ENCODE measurements at regions not wholly inside any gene's neighbourhood (a gene's known extent, or its start where the extent isn't known, plus 50 kb on each side); places are given as distances from the start of the nearest gene placed in this dataset.
A peak's percentile ranks its signal among the peaks of the same experiment; 100 is the strongest.

DNA sequence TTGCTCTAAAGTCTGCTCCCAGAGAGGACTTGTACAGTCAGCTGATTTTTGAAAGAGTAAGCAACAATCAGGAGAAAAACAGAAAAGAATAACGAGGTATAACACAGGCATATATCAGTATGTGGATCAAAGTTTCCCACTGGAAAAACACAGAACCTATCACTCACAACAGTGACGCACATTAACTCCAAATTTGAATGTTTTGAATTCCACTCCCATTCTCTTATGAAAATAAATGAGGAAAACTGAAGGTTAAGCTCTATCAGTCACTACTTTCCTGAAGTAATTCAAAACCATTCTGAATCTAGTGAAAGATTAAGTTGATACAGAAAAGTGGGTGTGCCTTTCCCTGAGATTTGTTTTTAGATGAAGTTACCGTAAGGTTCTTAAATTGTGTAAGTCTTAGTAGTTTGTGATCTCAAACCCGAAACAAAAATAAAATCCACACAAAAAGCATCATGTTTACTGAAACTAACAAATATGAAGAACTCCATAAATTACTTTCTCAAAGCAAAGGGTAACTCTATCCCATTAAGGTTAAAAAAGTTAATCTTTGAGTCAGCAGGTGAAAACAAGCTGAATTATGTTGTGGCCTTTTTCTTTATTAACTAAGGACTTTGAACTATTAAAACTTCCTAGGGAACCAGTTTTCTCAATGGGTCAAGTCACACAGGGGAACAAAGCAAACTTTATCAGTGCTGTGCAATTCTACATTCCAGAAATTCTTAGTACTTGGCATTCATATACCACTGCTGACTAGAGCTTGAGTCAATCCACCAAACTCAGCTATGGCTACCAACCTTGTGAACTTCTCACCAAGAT lies 115.7 kb downstream of the OGFRL1 start:
- no peak for DNase-seq (ENCODE audit: extremely low spot score, unreplicated experiment)
- H3K36me3 Mint-ChIP-seq: peaks cover 17% of the 10 kb centered on the region
- H3K4me3 Mint-ChIP-seq: peak overlapping the region; percentile 51
- no peaks in the 10 kb centered on the region for H3K27me3 Mint-ChIP-seq
- TF ChIP-seq, protein P1, sequence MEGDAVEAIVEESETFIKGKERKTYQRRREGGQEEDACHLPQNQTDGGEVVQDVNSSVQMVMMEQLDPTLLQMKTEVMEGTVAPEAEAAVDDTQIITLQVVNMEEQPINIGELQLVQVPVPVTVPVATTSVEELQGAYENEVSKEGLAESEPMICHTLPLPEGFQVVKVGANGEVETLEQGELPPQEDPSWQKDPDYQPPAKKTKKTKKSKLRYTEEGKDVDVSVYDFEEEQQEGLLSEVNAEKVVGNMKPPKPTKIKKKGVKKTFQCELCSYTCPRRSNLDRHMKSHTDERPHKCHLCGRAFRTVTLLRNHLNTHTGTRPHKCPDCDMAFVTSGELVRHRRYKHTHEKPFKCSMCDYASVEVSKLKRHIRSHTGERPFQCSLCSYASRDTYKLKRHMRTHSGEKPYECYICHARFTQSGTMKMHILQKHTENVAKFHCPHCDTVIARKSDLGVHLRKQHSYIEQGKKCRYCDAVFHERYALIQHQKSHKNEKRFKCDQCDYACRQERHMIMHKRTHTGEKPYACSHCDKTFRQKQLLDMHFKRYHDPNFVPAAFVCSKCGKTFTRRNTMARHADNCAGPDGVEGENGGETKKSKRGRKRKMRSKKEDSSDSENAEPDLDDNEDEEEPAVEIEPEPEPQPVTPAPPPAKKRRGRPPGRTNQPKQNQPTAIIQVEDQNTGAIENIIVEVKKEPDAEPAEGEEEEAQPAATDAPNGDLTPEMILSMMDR (conservative IDR thresholded peaks at IDR 0.05): no peak
- H3K9me3 Mint-ChIP-seq: no peaks in the 10 kb centered on the region
- peaks cover 29% of the 10 kb centered on the region for H3K4me1 Mint-ChIP-seq (ENCODE audit: unreplicated experiment)
- H3K27ac Mint-ChIP-seq: peak overlapping the region; percentile 57

DNA sequence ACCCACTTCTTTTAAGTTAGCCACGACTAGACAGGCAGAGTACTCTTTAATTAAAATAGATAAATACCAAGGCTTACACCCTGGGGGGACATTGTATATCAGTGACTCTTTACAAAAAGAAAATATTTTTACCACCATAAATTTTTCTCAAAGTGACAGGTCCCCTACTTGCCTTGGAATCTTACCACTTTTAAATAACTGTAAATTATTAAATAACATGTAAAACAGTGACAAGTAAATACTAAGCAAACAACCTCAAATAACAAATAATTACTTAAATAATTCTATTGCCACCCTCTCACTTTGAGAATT lies 116.3 kb downstream of the OGFRL1 start:
- Mint-ChIP-seq H3K27ac (peak overlapping the region; percentile 57), H3K4me3 (peak overlapping the region; percentile 51), H3K9me3 (no peaks in the 10 kb centered on the region), H3K27me3 (no peaks in the 10 kb centered on the region), H3K4me1 (ENCODE audit: unreplicated experiment) (peaks cover 29% of the 10 kb centered on the region), H3K36me3 (peaks cover 19% of the 10 kb centered on the region)
- DNase-seq (ENCODE audit: extremely low spot score, unreplicated experiment): no peak
- TF ChIP-seq, protein P1 (conservative IDR thresholded peaks at IDR 0.05): no peak

DNA sequence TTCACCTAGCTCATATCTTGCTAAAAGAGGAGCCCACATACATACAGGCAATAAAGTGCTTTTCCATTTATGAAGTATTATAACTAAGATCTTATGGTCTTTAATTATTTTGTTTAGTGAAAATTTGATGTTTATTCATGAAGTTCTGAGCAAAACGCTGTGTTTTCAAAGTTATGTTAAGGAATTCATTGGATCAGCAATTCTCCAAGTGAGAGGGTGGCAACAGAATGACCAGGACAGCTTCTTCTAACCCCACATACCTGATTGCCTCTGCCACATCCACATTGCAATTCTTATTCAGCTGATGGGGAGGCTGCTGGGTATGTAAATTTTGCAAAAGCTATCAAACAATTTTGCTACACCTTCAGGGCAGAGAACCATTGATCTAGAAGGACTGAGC lies 116.8 kb downstream of the OGFRL1 start:
- H3K4me3 Mint-ChIP-seq: no peak overlapping the region
- H3K27ac Mint-ChIP-seq: no peak overlapping the region
- peaks cover 21% of the 10 kb centered on the region for H3K36me3 Mint-ChIP-seq
- H3K27me3 Mint-ChIP-seq: no peaks in the 10 kb centered on the region
- TF ChIP-seq, protein P1 (conservative IDR thresholded peaks at IDR 0.05): no peak
- no peak for DNase-seq (ENCODE audit: extremely low spot score, unreplicated experiment)
- no peaks in the 10 kb centered on the region for H3K9me3 Mint-ChIP-seq
- H3K4me1 Mint-ChIP-seq (ENCODE audit: unreplicated experiment): peaks cover 29% of the 10 kb centered on the region

DNA sequence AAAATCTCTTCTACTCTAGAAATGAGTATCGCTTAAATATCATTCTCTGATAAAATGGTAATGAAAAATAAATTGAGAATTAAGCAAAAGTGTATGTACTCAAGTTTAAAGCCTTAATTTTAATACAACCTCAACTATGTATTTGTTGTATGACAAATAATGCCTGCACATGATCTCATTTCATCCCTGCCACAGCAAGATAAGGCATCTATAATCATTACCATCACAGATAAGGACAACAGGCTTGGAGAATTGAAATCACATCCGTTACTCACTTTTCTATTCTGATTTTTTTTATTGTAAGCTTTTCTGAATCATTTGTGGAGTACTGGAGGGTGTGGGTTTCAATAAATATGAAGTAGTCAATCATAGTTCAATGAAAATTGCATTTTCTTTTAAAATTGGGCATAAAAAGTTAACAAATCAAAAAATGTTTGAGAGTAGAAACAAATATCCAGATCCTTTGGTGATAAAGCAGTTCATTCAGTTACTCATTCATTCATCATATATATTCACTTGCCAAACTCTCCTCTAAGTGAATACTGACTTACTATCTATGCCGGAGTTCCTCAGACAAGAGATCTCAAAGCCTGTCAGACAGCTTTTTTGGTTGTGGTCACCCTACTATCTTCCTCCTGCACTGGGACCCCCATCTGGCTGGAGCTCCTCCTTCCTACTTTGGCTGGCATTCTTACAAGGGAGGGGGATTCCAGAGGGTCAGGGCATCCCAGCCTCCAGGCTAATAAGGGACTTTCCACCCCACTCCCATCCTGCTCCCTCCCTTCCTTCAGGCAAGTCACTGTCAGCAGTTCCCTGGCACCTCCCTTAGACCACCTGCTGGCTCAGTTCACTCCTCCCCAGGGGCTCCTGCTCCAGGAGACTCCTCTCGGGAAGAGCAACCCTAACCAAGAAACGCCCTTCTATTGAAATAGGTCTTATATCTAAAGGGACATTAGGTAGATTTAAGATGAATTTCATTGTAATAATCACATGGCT lies 118.6 kb downstream of the OGFRL1 start:
- peak overlapping the region; percentile 31 for H3K4me3 Mint-ChIP-seq
- H3K36me3 Mint-ChIP-seq: peaks cover 28% of the 10 kb centered on the region
- TF ChIP-seq, protein P1 (conservative IDR thresholded peaks at IDR 0.05): no peak
- no peaks in the 10 kb centered on the region for H3K27me3 Mint-ChIP-seq
- DNase-seq (ENCODE audit: extremely low spot score, unreplicated experiment): no peak
- no peaks in the 10 kb centered on the region for H3K9me3 Mint-ChIP-seq
- H3K4me1 Mint-ChIP-seq (ENCODE audit: unreplicated experiment): peaks cover 31% of the 10 kb centered on the region
- H3K27ac Mint-ChIP-seq: peak overlapping the region; percentile 51

DNA sequence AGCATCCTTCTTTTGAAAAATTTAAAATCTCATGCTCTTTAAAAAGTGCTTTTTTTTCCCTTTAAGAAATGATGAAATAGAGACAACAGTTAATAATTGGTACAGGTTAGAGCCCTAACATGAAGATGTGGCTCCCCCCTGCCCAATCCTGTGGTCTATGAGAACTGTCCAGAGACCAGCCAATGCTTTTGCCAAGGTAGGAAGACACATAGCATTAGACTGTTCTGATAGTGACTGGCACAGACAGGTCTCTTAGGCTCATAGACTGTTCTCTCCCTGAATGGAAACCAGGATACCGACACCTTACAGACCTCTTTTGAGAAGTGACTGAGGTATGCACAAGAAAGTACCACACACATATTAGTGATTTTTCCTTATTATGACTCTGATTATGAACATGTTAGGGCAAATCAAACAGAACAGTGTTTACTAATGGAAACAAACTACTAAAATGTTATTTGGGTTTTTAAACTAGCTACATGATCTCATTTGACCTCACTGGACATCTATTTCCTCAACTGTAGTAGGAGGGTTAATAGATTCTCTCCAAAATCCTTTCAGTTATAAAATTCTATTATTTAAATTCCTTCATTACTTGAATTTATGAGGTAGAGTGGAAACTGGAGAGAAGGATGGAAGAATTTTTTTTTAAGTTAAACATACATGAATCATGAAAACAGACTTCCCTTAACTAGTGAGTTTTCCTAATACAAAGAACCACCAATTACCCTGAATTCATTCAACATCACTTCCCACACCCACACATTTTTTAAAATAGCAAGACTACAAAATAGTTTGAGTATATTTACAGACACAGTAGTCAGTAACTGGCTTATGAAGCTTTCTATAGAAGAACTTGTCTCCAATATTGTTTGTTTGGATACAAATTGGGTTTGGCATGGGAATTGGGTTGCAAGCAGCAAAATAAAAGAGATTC lies 120.4 kb downstream of the OGFRL1 start:
- Mint-ChIP-seq H3K27me3 (no peaks in the 10 kb centered on the region), H3K36me3 (peaks cover 36% of the 10 kb centered on the region), H3K27ac (no peak overlapping the region), H3K4me3 (no peak overlapping the region), H3K9me3 (no peaks in the 10 kb centered on the region), H3K4me1 (ENCODE audit: unreplicated experiment) (peaks cover 36% of the 10 kb centered on the region)
- DNase-seq (ENCODE audit: extremely low spot score, unreplicated experiment): no peak
- TF ChIP-seq, protein P1 (conservative IDR thresholded peaks at IDR 0.05): no peak

Measured in type B pancreatic cell (in vitro differentiated cells).